ENCODE measurements at regions not wholly inside any gene's neighbourhood (a gene's known extent, or its start where the extent isn't known, plus 50 kb on each side); places are given as distances from the start of the nearest gene placed in this dataset.
"Not testable (repeated sequence)": the region's sequence is repeated elsewhere in the genome, so short reads cannot be mapped to it uniquely, and the experiment has no call there.

GRCh38 chr13:76268307-76268706 lies 617.9 kb downstream of the KCTD12 start:
- not testable (repeated sequence) for H3K27me3 ChIP-seq (ENCODE audit: control insufficient read depth, insufficient read depth, low read length); H3K4me3 ChIP-seq (ENCODE audit: low read depth, low read length); H3K9me3 ChIP-seq (ENCODE audit: control insufficient read depth, insufficient read depth, low read length); H3K36me3 ChIP-seq (ENCODE audit: control insufficient read depth, insufficient read depth, low read length); H3K9ac ChIP-seq (ENCODE audit: low read depth, low read length); H3K4me1 ChIP-seq (ENCODE audit: control insufficient read depth, insufficient read depth, low read length); H3K27ac ChIP-seq (ENCODE audit: low read depth, low read length)

GRCh38 chr13:76267216-76267615 lies 619.0 kb downstream of the KCTD12 start:
- Histone ChIP-seq H3K4me3 (ENCODE audit: low read depth, low read length) (no peak overlapping the region), H3K4me1 (ENCODE audit: control insufficient read depth, insufficient read depth, low read length) (no peaks in the 10 kb centered on the region), H3K36me3 (ENCODE audit: control insufficient read depth, insufficient read depth, low read length) (no peaks in the 10 kb centered on the region), H3K27ac (ENCODE audit: low read depth, low read length) (no peak overlapping the region), H3K9ac (ENCODE audit: low read depth, low read length) (no peak overlapping the region), H3K27me3 (ENCODE audit: control insufficient read depth, insufficient read depth, low read length) (no peaks in the 10 kb centered on the region), H3K9me3 (ENCODE audit: control insufficient read depth, insufficient read depth, low read length) (no peaks in the 10 kb centered on the region)

GRCh38 chr13:76266561-76266960 lies 619.6 kb downstream of the KCTD12 start:
- H3K9ac ChIP-seq (ENCODE audit: low read depth, low read length): no peak overlapping the region
- H3K27ac ChIP-seq (ENCODE audit: low read depth, low read length): no peak overlapping the region
- no peaks in the 10 kb centered on the region for H3K9me3 ChIP-seq (ENCODE audit: control insufficient read depth, insufficient read depth, low read length)
- H3K27me3 ChIP-seq (ENCODE audit: control insufficient read depth, insufficient read depth, low read length): no peaks in the 10 kb centered on the region
- H3K36me3 ChIP-seq (ENCODE audit: control insufficient read depth, insufficient read depth, low read length): no peaks in the 10 kb centered on the region
- H3K4me3 ChIP-seq (ENCODE audit: low read depth, low read length): no peak overlapping the region
- no peaks in the 10 kb centered on the region for H3K4me1 ChIP-seq (ENCODE audit: control insufficient read depth, insufficient read depth, low read length)

GRCh38 chr13:76250211-76250610 lies 614.1 kb downstream of the LMO7 start:
- H3K36me3 ChIP-seq (ENCODE audit: control insufficient read depth, insufficient read depth, low read length): no peaks in the 10 kb centered on the region
- H3K4me1 ChIP-seq (ENCODE audit: control insufficient read depth, insufficient read depth, low read length): no peaks in the 10 kb centered on the region
- no peak overlapping the region for H3K4me3 ChIP-seq (ENCODE audit: low read depth, low read length)
- no peak overlapping the region for H3K9ac ChIP-seq (ENCODE audit: low read depth, low read length)
- no peak overlapping the region for H3K27ac ChIP-seq (ENCODE audit: low read depth, low read length)
- H3K27me3 ChIP-seq (ENCODE audit: control insufficient read depth, insufficient read depth, low read length): no peaks in the 10 kb centered on the region
- H3K9me3 ChIP-seq (ENCODE audit: control insufficient read depth, insufficient read depth, low read length): no peaks in the 10 kb centered on the region

- no peak overlapping the region for H3K9ac ChIP-seq (ENCODE audit: low read depth, low read length)
- no peaks in the 10 kb centered on the region for H3K27me3 ChIP-seq (ENCODE audit: control insufficient read depth, insufficient read depth, low read length)
- no peaks in the 10 kb centered on the region for H3K36me3 ChIP-seq (ENCODE audit: control insufficient read depth, insufficient read depth, low read length)
- H3K27ac ChIP-seq (ENCODE audit: low read depth, low read length): no peak overlapping the region
- no peaks in the 10 kb centered on the region for H3K9me3 ChIP-seq (ENCODE audit: control insufficient read depth, insufficient read depth, low read length)
- H3K4me1 ChIP-seq (ENCODE audit: control insufficient read depth, insufficient read depth, low read length): no peaks in the 10 kb centered on the region
- H3K4me3 ChIP-seq (ENCODE audit: low read depth, low read length): no peak overlapping the region
Measured at GRCh38 chr13:76245920-76246319, 609.8 kb downstream of the LMO7 start.

GRCh38 chr13:76245211-76245610 lies 609.1 kb downstream of the LMO7 start:
- Histone ChIP-seq H3K9me3 (ENCODE audit: control insufficient read depth, insufficient read depth, low read length) (no peaks in the 10 kb centered on the region), H3K27me3 (ENCODE audit: control insufficient read depth, insufficient read depth, low read length) (no peaks in the 10 kb centered on the region), H3K9ac (ENCODE audit: low read depth, low read length) (no peak overlapping the region), H3K36me3 (ENCODE audit: control insufficient read depth, insufficient read depth, low read length) (no peaks in the 10 kb centered on the region), H3K27ac (ENCODE audit: low read depth, low read length) (no peak overlapping the region), H3K4me1 (ENCODE audit: control insufficient read depth, insufficient read depth, low read length) (no peaks in the 10 kb centered on the region), H3K4me3 (ENCODE audit: low read depth, low read length) (no peak overlapping the region)

GRCh38 chr13:76243120-76243519 lies 607.0 kb downstream of the LMO7 start:
- H3K9me3 ChIP-seq (ENCODE audit: control insufficient read depth, insufficient read depth, low read length); H3K9ac ChIP-seq (ENCODE audit: low read depth, low read length); H3K36me3 ChIP-seq (ENCODE audit: control insufficient read depth, insufficient read depth, low read length); H3K27ac ChIP-seq (ENCODE audit: low read depth, low read length); H3K4me3 ChIP-seq (ENCODE audit: low read depth, low read length); H3K27me3 ChIP-seq (ENCODE audit: control insufficient read depth, insufficient read depth, low read length); H3K4me1 ChIP-seq (ENCODE audit: control insufficient read depth, insufficient read depth, low read length): not testable (repeated sequence)

- Histone ChIP-seq H3K4me1 (ENCODE audit: control insufficient read depth, insufficient read depth, low read length) (no peaks in the 10 kb centered on the region), H3K27ac (ENCODE audit: low read depth, low read length) (no peak overlapping the region), H3K4me3 (ENCODE audit: low read depth, low read length) (no peak overlapping the region), H3K36me3 (ENCODE audit: control insufficient read depth, insufficient read depth, low read length) (no peaks in the 10 kb centered on the region), H3K27me3 (ENCODE audit: control insufficient read depth, insufficient read depth, low read length) (no peaks in the 10 kb centered on the region), H3K9ac (ENCODE audit: low read depth, low read length) (no peak overlapping the region), H3K9me3 (ENCODE audit: control insufficient read depth, insufficient read depth, low read length) (no peaks in the 10 kb centered on the region)
Measured at GRCh38 chr13:76239031-76239680, 603.0 kb downstream of the LMO7 start.

- Histone ChIP-seq H3K4me1 (ENCODE audit: control insufficient read depth, insufficient read depth, low read length) (no peaks in the 10 kb centered on the region), H3K36me3 (ENCODE audit: control insufficient read depth, insufficient read depth, low read length) (no peaks in the 10 kb centered on the region), H3K9me3 (ENCODE audit: control insufficient read depth, insufficient read depth, low read length) (no peaks in the 10 kb centered on the region), H3K27ac (ENCODE audit: low read depth, low read length) (no peak overlapping the region), H3K27me3 (ENCODE audit: control insufficient read depth, insufficient read depth, low read length) (no peaks in the 10 kb centered on the region), H3K9ac (ENCODE audit: low read depth, low read length) (no peak overlapping the region), H3K4me3 (ENCODE audit: low read depth, low read length) (no peak overlapping the region)
Measured at GRCh38 chr13:76231522-76232167, 595.5 kb downstream of the LMO7 start.

- Histone ChIP-seq H3K4me1 (ENCODE audit: control insufficient read depth, insufficient read depth, low read length) (no peaks in the 10 kb centered on the region), H3K36me3 (ENCODE audit: control insufficient read depth, insufficient read depth, low read length) (no peaks in the 10 kb centered on the region), H3K9me3 (ENCODE audit: control insufficient read depth, insufficient read depth, low read length) (no peaks in the 10 kb centered on the region), H3K27me3 (ENCODE audit: control insufficient read depth, insufficient read depth, low read length) (no peaks in the 10 kb centered on the region), H3K27ac (ENCODE audit: low read depth, low read length) (no peak overlapping the region), H3K4me3 (ENCODE audit: low read depth, low read length) (no peak overlapping the region), H3K9ac (ENCODE audit: low read depth, low read length) (no peak overlapping the region)
Measured at GRCh38 chr13:76229281-76229680, 593.2 kb downstream of the LMO7 start.

GRCh38 chr13:76226941-76227340 lies 590.8 kb downstream of the LMO7 start:
- H3K9ac ChIP-seq (ENCODE audit: low read depth, low read length): no peak overlapping the region
- H3K36me3 ChIP-seq (ENCODE audit: control insufficient read depth, insufficient read depth, low read length): no peaks in the 10 kb centered on the region
- H3K27ac ChIP-seq (ENCODE audit: low read depth, low read length): no peak overlapping the region
- no peaks in the 10 kb centered on the region for H3K9me3 ChIP-seq (ENCODE audit: control insufficient read depth, insufficient read depth, low read length)
- no peaks in the 10 kb centered on the region for H3K27me3 ChIP-seq (ENCODE audit: control insufficient read depth, insufficient read depth, low read length)
- no peak overlapping the region for H3K4me3 ChIP-seq (ENCODE audit: low read depth, low read length)
- H3K4me1 ChIP-seq (ENCODE audit: control insufficient read depth, insufficient read depth, low read length): no peaks in the 10 kb centered on the region
